SU-DHL-6 (cell line): ENCODE measurements at regions not wholly inside any gene's neighbourhood (a gene's known extent, or its start where the extent isn't known, plus 50 kb on each side); places are given as distances from the start of the nearest gene placed in this dataset.

Experiments used
- H2AFZ ChIP-seq: fragments of 200-600 bp; sonication (generic); 2 replicates; pipeline ENCODE4 v1.6.1; 2014; ENCODE audit warnings: low read depth, mild to moderate bottlenecking, moderate library complexity, mixed read lengths, antibody characterized with exemption, low read length; ENCODE audit not compliant: severe bottlenecking
- H3F3A ChIP-seq: fragments of 200-600 bp; shearing (Covaris generic); 2 replicates; pipeline ENCODE4 v1.6.0; 2016; ENCODE audit warnings: antibody characterized with exemption, mild to moderate bottlenecking; ENCODE audit not compliant: insufficient read depth
- H3K27ac ChIP-seq: fragments of 200-600 bp; sonication (generic); 2 replicates; pipeline ENCODE4 v1.5.1; 2016; ENCODE audit warnings: low read depth, mild to moderate bottlenecking, low read length, moderate library complexity, mixed read lengths
- H3K27me3 ChIP-seq: fragments of 200-600 bp; sonication (generic), shearing (Covaris generic); 2 replicates; pipeline ENCODE4 v1.6.0; 2014; ENCODE audit warnings: mild to moderate bottlenecking, low read length
- H3K36me3 ChIP-seq: fragments of 200-600 bp; sonication (generic); 2 replicates; pipeline ENCODE4 v1.6.1; 2014; ENCODE audit warnings: mild to moderate bottlenecking, low read length, mixed read lengths
- H3K4me2 ChIP-seq: fragments of 300-600, 200-600 bp; shearing (Covaris generic), sonication (generic); 2 replicates; pipeline ENCODE4 v1.6.0; 2014; ENCODE audit warnings: low read length, low read depth, mild to moderate bottlenecking; ENCODE audit not compliant: poor library complexity, severe bottlenecking
- H3K4me3 ChIP-seq: fragments of 200-600 bp; sonication (generic); 2 replicates; pipeline ENCODE4 v1.5.1; 2014; ENCODE audit warnings: antibody characterized with exemption, low read length, mild to moderate bottlenecking, mixed read lengths; ENCODE audit not compliant: insufficient read depth, poor library complexity, severe bottlenecking
- H3K79me2 ChIP-seq: fragments of 200-600 bp; sonication (generic); 2 replicates; pipeline ENCODE4 v1.6.1; 2014; ENCODE audit warnings: mild to moderate bottlenecking, low read length, moderate library complexity; ENCODE audit not compliant: insufficient read depth
- H3K9ac ChIP-seq: fragments of 200-600 bp; sonication (generic); 2 replicates; pipeline ENCODE4 v1.7.0; 2014; ENCODE audit warnings: mild to moderate bottlenecking, low read length
- H3K9me2 ChIP-seq: fragments of 200-600 bp; sonication (generic); replicated peaks from 2 replicates; pipeline ENCODE4 v1.6.1; 2014; ENCODE audit warnings: low read length; ENCODE audit not compliant: insufficient read depth
- H3K9me3 ChIP-seq: fragments of 200-600 bp; sonication (generic); 2 replicates; pipeline ENCODE4 v1.6.1; 2014; ENCODE audit warnings: low read length, mixed read lengths; ENCODE audit not compliant: insufficient read depth
- H4K20me1 ChIP-seq: fragments of 200-600 bp; sonication (generic); 2 replicates; pipeline ENCODE4 v1.6.1; 2014; ENCODE audit warnings: low read depth, mild to moderate bottlenecking, antibody characterized with exemption, low read length, moderate library complexity, mixed read lengths
- CTCF ChIP-seq: fragments of 200-600 bp; sonication (generic); IDR thresholded peaks from one replicate; pipeline ENCODE4 v1.5.1; 2017; ENCODE audit warnings: antibody characterized with exemption, mild to moderate bottlenecking, low read length, moderate library complexity; ENCODE audit not compliant: insufficient read depth, poor library complexity, severe bottlenecking
- EZH2phosphoT487 ChIP-seq: fragments of 200-600 bp; sonication (generic), shearing (Covaris generic); conservative IDR thresholded peaks from 2 replicates; pipeline ENCODE4 v1.6.1; 2018; ENCODE audit warnings: mild to moderate bottlenecking, antibody characterized with exemption, low read length, moderate library complexity, mixed read lengths

DNA sequence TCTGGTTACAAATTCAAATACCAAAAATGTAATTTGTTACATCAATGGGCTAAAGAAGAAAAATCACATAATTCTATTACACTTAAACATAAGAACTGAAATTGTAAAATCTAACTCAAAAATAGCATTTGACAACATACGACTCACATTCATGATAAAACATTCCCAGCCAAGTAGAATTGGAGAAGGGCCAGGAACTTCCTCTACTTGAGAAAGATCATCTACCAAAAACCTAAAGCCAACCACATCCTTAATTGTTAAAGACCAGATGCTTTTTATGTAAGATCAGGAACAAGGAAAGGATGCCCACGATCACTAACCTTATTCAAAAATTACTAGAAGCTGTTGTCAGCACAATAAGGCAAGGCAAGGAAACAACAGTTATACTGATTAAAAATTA is 1819.8 kb upstream of the C9orf72 start:
- no peaks in the 10 kb centered on the region for H3K27me3 ChIP-seq
- H3K9ac ChIP-seq, result no peak overlapping the region
- no peak overlapping the region for H3K4me2 ChIP-seq
- TF ChIP-seq CTCF (no peak), EZH2phosphoT487 (no peak)
- H3F3A ChIP-seq, result no peaks in the 10 kb centered on the region
- no peaks in the 10 kb centered on the region for H3K9me3 ChIP-seq
- no peaks in the 10 kb centered on the region for H4K20me1 ChIP-seq
- H3K27ac ChIP-seq, result no peak overlapping the region
- H2AFZ ChIP-seq, result no peak overlapping the region
- H3K36me3 ChIP-seq, result no peaks in the 10 kb centered on the region; the same call in 1 of the 2 replicates
- H3K4me3 ChIP-seq, result no peak overlapping the region
- no peaks in the 10 kb centered on the region for H3K9me2 ChIP-seq
- no peaks in the 10 kb centered on the region for H3K79me2 ChIP-seq

DNA sequence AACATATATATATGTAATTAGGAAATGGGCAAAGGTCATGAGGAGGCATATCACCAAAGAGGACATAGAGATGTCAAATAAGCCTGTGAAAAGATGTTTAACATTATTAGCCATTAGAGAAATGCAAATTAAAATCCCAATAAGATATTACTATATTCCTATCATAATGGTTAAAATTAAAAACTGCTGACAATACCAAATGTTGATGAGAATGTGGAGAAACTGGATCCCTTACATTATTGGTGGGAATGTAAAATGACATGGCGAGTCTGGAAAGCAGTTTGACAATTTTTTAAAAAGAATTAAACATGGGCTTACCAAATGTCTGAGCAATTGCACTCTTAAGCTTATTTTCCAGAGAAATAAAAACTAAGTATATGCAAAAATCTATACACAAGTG is 1821.6 kb upstream of the C9orf72 start:
- no peak overlapping the region for H3K27ac ChIP-seq
- H3F3A ChIP-seq, result no peaks in the 10 kb centered on the region
- no peaks in the 10 kb centered on the region for H4K20me1 ChIP-seq
- H2AFZ ChIP-seq, result no peak overlapping the region
- H3K27me3 ChIP-seq, result no peaks in the 10 kb centered on the region
- H3K9me3 ChIP-seq, result no peaks in the 10 kb centered on the region
- no peak for TF ChIP-seq EZH2phosphoT487
- TF ChIP-seq CTCF, result no peak
- H3K36me3 ChIP-seq, result no peaks in the 10 kb centered on the region; the same call in 1 of the 2 replicates
- no peak overlapping the region for H3K4me2 ChIP-seq
- H3K4me3 ChIP-seq, result no peak overlapping the region
- no peaks in the 10 kb centered on the region for H3K79me2 ChIP-seq
- no peaks in the 10 kb centered on the region for H3K9me2 ChIP-seq
- no peak overlapping the region for H3K9ac ChIP-seq

GRCh38 chr9:29397148-29397547 is 1823.9 kb upstream of the C9orf72 start:
- no peaks in the 10 kb centered on the region for H3K79me2 ChIP-seq
- no peaks in the 10 kb centered on the region for H3K27me3 ChIP-seq
- no peaks in the 10 kb centered on the region for H3F3A ChIP-seq
- no peak overlapping the region for H2AFZ ChIP-seq
- no peak overlapping the region for H3K27ac ChIP-seq
- no peak overlapping the region for H3K9ac ChIP-seq
- H4K20me1 ChIP-seq, result no peaks in the 10 kb centered on the region
- H3K4me2 ChIP-seq, result no peak overlapping the region
- TF ChIP-seq CTCF (no peak), EZH2phosphoT487 (no peak)
- no peak overlapping the region for H3K4me3 ChIP-seq
- no peaks in the 10 kb centered on the region; the same call in 1 of the 2 replicates for H3K9me2 ChIP-seq
- H3K36me3 ChIP-seq, result no peaks in the 10 kb centered on the region; the same call in 1 of the 2 replicates
- H3K9me3 ChIP-seq, result no peaks in the 10 kb centered on the region
